ENCODE measurements at regions not wholly inside any gene's neighbourhood (a gene's known extent, or its start where the extent isn't known, plus 50 kb on each side); places are given as distances from the start of the nearest gene placed in this dataset.

DNA sequence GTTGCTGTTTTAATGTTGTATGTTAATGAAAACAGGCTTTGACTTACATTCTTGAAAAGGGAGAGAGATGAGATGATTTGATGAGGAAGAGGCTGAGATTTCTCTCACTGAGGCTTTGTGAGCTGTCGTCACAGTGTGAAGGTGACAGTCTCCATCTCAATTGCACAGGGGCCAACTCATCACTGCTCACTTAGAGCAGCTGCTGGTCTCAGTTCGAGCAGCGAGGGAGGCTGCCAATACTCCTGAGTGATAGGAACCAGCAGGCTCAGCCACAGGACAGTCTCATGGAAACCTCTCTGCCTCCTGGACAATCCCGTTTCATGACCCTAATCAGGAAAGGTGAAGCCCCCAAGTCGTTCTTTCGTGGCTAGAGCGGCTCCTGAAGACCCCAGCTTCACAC, 170.7 kb upstream of the SOX11 start:
- no peak for DNase-seq

DNA sequence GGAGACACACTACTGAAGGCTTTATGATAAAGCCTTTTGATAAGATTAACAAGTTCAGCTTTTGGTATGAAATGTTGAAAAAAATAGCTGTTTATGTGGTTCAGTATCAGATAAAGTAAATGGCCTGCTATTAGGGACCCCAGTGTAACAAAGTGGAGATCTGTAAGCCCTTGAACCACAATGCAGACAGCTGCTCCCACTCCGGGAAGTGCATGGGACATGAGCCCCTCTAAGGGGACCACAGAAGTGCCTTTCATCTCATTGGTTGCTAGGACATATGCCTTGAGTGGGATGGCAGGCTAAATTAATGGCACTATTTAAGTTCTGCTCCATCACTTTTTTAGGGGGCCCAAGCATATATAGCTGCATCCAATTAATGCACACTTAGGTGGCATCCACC, 167.6 kb upstream of the SOX11 start:
- DNase-seq: no peak

DNA sequence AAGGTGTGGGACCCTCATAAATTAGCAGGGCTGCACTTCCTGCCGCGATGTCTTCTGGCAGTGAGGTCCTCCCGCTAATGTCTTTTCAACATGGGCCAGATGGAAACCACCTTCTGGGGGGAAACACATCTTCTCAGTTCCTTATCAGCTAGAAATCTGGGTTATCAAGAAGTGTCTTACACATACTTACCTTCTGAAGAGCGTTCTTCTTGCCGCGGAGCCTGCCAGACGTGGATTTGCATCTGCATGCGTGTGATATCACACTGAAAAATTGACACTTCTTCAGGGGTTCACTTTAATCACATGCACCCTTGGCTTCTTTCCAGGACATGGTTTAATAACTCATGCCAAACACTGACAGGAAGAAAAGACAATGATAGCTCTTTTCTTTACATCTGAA, 163.5 kb upstream of the SOX11 start:
- DNase-seq: no peak

DNA sequence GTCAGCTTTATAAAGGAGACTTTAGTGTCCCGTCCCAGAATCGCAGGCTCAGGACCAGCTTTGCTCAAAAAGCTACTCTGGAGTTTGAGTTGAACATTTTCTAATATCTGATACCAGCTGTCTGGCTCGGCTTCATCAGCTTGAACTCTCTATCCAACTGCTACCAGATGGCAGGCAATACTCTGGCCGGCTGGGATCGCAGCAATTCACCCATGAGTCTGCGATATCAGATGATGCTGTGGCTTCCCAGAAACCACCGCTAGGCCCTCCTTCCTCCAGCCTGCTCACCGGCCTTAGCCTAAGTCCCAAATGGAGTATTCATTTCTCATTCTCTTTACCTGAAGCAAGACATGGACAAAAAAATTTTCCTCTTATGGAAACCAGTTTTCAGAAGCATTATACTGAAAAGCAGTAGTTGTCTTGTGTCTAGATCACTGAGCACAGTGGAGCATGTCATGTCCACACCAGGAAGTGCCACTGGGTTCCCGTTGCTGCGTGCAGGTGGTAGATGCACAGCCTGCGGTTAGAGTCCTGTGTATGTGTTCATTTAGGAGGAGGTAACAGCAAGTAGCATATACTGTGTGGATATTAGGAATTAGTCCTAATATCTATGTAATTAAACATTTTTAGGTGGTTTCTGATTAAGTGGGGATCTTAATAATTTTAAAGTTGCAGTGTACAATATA, 162.0 kb upstream of the SOX11 start:
- DNase-seq: no peak

DNA sequence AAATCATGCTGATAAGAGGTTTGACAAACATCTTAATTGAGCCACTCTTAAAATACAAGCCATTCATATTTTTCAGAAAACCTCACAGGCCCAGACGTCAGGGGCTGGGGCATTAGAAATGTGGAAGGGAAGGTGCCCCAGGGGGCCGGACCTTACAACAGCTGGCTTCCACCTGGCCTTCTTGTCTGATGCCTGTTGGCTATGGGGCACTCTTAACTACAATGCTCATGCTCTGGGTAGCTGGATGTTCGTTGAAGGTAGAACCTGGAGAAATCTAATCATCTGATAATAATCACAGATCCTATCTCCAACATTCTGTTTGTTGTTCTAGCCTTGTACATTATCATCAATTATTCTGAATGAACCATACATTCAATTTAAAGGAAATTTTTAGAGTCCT, 156.9 kb upstream of the SOX11 start:
- DNase-seq: no peak

DNA sequence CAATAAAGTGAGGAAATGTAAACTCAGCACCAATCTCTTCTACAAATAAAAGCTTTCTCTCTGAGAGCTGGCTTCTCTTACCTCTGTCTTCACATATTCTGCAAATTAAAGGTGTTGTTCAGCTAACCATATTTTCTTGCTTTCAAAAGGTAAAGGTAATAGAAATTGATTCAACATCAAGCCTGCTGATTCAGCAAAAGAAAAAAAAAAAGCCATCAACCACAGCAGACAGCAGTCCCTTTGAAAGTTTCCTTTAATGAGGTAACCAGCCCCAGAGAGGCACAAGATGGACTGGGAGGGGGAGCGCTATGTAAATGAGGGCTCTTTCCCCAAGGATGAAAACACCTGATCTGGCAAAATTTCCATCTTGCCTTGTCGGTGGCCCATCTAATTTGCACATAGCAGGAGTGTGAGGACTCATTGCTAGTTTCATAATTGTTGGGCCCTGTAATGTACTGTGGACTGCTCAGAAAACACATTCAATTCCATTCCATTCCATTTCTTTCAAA, 154.9 kb upstream of the SOX11 start:
- no peak for DNase-seq

DNA sequence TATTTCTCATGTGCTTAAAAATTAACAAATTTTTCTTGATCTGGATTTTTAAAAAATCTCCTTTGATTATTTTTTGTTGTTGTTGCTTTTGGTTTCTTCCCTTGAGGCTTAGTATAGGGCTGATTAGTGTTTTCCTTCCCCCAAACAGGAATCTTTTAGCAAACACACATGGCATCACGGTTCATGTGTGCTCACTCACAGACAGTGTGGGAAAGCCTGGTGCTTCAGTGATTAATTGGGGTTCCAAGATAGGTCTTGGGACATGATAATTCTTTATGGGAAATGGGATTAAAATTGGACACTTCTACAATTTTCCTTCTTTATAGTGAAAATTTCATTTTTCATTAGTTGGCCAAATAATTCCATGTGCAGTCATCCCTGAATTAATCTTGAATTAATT, 153.9 kb upstream of the SOX11 start:
- no peak for DNase-seq

DNA sequence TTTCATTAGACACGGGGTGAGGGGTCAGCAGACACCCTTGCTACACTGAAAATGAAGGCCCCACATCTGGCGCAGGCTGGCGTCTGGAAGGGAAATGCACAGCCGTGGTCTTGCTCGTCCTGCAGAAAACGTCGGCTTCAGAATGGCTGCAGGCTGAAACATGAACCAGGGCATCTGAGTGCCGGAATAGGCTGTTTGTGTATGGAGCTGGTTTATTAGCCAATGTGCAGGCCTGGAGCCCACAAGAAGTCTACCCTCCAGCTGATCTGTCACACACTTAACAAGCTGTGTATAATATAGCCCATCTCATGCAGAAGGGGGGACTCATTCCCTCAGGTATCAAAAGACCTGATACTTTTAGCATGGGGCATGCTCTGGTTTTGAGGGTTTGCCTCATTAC, 153.4 kb upstream of the SOX11 start:
- no peak for DNase-seq

DNA sequence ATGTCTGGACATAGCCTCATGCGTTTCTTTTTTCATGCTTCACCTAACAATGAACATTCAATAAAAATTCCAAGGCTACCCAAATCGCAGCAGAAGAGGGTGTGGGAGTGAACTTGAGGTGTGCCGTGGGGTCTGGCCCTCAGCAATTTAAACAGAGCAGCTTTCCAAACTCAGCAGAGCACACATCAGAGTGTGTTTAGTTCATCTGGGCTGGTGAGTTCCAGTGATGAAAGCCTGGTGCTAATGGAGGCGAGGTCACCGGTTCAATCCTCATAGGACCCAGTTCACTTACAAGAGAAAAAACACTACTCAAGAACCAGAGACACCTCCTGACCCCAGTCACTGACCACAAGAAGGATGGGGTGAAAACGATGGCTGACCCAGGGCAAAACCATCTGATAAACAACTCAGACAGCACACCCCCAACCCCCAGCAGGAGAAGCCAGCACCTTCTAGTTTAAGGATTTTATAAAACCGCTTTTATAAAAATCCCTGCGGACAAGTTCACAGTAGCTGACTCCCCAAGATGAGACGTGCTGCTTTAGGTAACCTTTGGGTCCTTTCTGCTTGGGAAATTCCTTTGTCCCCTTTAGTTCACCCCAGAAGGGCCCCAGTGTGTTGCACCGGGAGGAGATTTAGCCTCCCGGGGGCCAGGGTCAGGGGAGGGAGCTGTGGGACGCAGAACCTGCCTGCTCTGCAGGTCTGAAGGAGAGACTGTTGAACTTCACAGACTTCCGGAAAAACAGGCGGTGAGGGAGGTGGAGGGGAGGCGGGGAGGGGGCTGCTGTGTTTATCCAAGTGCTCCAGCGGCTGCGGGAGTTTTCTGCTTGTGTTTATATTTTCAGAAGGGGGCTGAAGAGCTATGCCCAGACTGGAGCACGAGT, 152.7 kb upstream of the SOX11 start:
- no peak for DNase-seq

DNA sequence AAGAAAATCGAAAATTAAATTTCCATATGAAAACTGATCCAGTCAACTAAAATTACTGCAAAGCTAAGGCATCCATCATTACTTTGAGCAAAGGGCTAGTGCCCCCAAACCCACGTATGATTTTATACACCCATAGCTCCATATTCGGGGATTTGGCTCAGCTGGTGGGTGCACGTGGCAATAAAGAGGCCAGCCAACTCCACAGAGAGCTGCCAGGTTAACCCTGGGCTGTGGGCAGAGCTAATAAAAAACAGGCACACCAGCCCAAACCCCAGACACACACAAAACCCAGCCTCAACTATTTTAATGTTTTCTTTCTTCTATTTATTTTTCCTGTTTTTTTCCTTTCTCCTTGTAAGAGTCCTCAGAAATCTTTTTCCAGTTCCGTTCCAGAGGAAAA, 151.3 kb upstream of the SOX11 start:
- no peak for DNase-seq

DNA sequence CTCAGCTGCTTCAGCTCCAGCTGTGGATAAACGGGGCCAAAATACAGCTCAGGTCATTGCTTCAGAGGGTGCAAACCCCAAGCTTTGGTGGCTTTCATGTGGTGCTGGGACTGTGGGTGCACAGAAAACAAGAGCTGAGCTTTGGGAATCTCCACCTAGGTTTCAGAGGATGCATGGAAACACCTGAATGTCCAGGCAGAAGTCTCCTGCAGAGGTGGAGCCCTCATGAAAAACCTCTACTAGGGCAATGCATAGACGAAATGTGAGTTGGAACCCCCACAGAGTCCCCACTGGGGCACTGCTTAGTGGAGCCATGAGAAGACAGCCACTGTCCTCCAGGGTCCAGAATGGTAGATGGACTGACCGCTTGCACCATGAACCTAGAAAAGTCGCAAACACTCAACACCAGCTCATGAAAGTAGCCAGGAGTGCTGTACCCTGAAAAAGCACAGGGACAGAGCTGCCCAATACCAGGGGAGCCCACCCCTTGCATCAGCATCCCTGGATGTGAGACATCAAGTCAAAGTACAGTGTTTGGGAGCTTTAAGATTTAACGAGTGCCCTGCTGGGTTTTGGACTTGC, 147.9 kb upstream of the SOX11 start:
- DNase-seq: no peak

DNA sequence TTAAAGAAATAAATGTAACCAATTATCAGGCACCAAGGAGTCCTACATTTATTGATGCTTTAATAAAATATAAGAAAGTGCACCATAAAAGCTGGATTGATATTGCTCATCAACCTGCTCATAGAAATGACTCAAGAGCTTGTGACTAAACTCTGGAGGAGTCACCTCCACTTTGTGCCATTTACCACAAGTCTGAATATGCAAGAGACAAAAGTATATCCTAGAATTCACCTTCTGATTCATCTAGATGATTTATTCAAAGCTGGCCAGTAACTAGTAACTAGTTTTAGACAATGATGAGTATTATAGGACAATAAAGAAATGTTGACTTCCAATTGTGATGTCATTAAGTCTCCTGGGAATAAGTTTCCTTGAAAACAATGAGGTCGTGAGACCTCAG, 146.0 kb upstream of the SOX11 start:
- no peak for DNase-seq

DNA sequence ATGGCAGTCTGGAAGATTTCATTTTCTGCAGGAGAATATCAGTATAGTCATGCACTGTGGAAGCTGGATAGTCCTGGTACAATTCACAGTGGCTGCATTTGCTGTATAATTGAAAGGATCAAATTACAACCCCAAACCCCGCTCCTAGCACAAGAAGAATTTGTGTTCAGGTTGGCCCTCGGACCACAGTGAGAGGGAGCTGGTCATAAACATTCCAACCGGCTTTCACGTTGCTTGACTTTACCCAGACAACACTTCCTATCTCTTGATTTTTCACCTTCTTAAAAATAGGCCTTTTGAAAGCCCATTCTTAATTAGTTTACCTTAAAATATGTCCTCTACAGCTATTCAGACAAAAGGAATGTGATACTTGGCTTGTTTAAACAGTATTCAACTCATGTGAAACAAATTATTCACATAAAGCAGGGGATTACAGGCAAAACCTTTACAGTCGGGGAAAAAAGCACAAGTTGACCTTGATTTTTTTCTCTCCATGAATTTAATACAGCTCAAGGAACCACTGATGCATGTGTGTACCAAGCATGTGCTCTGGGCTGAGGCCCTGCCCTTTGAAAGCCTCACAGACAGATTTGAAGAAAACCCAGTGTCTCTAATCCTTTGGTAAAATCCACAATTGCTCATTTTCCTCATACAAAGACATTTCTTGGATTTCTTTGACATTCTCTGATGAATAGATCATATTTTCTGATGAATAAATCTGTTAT, 143.0 kb upstream of the SOX11 start:
- DNase-seq: no peak

DNA sequence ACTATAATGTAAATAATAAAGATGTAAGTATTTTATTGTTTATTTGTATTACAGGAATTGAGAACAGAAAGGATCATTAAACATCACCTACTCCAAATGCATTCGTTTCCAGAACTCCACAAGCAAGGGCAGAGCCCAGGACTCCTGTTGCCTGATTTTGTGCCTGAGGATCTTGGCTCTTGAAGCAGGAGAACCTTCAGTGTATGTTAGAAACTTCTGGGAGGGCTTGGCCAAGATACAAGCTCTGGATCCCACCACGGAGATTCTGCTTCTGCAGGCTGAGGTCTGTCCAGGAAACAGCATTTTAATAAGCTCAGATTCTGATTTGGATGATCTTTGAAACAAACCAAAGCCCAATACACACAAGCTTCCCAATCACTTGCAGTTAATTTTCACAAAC, 142.4 kb upstream of the SOX11 start:
- DNase-seq: no peak

DNA sequence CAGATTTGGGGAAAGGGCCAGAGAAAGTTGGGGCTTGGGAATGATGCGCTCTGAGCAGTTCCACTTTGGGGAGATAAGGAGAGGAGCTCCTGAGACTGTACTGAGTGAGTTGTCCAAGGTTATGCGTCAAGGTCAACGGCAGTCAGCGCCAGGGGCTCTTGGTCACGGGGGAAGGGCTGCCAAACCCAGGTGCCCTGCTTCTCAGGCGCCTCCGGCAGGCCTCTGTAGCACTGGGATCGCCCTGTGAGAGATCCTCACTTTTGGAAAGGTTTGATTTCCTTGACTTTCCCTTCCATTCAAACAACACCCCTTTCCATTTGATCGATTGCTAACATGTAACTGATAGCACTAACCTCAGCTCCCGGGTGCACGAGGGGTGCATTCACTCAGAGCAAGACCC, 136.5 kb upstream of the SOX11 start:
- no peak for DNase-seq

DNA sequence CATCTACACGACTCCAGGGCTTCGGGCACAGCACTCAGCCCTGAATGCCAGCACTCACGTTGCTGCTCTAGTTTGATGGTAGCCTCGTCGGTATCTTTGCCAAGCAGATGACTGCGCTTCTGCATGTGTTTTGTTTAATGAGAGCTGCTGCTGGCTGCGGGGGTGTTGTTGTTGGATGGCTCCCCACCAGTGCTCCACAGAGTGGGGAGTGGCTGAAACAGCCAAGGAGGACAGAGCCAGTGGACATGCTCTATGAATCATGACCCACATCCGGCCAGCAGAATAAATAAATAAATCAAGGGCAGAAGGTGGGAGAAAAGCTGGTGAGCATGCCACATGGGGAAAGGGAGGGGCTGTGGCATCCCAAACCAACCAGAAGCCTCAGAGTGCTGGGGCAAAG, 131.2 kb upstream of the SOX11 start:
- no peak for DNase-seq

DNA sequence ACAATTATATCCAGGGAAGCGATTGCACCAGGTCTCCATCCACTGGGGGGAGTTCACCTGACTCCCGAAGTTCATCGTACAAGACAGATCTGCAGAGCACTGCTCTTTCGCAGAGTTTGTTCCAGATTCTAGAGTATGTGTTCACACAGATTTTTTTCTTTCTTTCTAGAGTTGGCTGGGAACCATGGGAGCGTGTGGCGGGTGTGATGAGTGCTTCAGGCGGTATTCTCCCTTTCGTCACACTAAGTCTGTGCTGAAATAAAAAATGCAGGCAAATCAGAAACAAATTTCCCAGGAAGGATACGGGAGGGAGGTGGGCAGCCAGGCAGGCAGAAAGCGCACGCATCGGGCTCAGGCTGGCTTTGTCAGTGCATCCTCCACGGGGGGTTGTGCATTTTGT, 129.8 kb upstream of the SOX11 start:
- no peak for DNase-seq

DNA sequence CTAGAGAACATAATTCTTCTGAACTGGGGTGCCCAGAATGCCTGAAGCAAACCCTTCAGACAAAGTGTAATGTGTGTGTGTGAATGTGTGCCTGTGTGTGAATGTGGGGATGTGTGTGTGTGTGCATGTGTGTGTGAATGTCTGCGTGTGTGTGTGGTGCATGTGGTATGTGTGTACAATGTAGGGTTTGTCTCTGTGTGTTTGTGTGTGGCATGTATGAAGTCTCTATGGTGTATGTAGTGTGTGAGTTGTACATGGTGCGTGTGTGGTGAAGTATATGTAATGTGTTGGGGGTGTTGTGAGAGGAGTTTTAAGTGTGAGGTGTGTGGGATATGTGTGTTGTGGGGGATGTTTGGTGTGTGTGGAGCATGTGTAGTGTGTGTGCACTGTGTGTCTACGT, 129.3 kb upstream of the SOX11 start:
- no peak for DNase-seq

DNA sequence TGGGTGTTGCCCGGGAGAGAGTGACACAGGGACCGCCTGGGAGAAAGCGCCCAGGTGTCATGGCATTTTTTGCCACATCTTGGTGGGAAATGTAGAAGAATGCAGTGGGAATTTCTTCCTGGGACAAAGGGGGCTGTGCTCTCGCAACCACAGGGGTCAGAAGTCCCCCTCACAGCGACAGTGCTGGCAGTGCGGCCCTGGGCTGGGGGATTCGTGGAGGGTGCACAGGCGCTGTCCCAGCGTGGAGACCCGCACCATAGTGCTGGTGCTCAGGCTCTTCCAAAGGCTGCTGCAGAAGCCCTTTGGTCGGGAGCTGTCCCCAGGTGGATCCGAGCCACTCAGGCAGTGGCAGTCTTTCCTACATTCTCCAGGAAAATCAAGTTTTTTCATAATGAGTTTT, 128.8 kb upstream of the SOX11 start:
- DNase-seq: no peak

DNA sequence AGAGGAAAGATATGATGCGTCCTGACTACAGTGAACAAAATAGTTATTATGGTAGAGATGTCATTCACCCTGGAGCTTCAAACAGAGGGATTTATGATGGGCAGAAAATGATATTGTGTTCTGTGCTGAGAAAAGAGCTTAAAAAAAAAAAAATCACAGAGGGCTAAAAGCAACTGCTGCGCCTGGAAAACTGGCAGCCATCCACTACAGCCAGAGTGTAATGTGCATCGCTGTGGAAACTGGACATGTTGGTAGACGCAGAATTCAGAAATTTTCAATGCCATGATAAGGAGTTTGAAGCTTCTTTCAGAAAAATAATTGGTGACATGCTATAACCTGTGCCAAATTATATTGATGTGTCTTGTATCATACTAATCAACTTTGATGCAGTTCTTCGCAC, 122.9 kb upstream of the SOX11 start:
- DNase-seq: no peak

DNA sequence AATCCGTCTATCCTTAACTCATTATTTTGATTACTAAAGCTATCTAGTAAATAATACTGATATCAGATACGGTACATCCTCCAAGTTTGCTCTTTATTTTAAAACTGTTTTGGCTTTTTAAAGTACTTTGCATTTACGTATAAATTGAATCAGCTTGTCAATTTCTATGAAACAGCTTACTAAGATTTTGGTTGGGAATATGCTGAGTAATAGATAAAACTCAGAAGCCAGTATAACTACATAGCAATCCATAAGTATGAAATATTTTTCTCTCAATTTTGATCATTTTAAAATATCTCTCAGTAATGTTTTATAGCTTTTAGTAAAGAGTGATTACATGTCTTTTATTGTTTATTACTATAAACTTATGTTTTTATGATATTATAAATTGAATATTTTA, 116.2 kb upstream of the SOX11 start:
- no peak for DNase-seq

DNA sequence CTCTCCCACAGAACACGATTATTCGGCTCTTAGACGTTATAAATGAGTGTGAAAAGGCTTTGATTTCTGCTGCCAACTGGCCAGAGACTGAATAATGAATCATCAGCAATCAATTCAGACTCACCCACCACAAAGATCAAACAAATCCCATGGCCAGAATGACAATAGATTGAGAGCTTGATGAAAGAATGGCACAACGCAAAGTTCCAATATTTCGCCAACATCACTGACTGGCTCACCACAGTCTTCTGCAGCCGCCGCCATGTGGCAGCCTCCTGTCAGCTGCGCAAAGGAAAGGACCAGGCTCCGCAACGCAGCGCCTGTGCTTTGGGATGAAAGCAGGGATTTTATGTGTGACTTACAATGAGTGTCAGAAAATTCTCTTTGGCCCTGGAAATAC, 104.4 kb upstream of the SOX11 start:
- no peak for DNase-seq

Data from hypothalamus (tissue), 51 donors.